HG03442 (cell line): ENCODE measurements at regions not wholly inside any gene's neighbourhood (a gene's known extent, or its start where the extent isn't known, plus 50 kb on each side); places are given as distances from the start of the nearest gene placed in this dataset.

ENCODE experiments used
- ATAC-seq: cut with Tn5 transposase; IDR thresholded peaks from one replicate; pipeline ENCODE4 v1.9.1; 2021; ENCODE audit warnings: mild to moderate bottlenecking, moderate library complexity; ENCODE audit not compliant: unreplicated experiment

DNA sequence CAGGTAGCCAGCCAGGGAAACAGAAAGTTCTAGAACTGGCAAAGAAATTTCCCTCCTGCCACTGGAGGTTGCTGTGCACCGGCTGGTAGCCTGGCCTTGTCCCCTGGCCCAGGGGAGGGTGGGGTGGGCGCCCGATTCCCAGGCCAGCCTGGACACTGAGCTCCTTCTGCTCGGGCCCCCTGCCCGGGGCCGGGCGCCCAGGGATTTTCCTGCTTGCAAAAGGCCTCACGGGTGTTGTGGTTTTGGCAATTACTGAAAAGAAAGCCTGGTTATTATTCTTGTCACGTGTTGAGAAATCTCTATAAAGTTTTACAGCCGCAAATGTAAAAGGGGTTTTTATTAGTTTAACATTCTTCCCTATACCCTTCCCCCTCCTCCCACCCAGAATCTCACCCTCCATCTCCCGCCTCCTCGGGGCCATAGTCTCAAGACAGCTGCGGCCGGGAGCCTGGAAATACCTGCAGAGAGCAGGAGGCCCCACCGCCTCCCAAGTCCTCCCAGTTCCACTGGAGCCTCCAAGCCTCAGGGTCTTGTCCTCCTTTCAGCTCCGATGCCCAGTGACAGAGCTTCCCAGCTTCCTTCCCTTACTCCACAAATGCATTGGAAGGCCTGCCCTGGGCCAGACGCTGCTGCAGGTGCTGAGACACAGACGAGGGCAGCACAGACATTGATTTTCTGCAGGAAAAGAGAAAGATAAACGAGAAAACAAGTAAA, 1515.6 kb downstream of the TBC1D22A start:
- ATAC-seq, result no peak

DNA sequence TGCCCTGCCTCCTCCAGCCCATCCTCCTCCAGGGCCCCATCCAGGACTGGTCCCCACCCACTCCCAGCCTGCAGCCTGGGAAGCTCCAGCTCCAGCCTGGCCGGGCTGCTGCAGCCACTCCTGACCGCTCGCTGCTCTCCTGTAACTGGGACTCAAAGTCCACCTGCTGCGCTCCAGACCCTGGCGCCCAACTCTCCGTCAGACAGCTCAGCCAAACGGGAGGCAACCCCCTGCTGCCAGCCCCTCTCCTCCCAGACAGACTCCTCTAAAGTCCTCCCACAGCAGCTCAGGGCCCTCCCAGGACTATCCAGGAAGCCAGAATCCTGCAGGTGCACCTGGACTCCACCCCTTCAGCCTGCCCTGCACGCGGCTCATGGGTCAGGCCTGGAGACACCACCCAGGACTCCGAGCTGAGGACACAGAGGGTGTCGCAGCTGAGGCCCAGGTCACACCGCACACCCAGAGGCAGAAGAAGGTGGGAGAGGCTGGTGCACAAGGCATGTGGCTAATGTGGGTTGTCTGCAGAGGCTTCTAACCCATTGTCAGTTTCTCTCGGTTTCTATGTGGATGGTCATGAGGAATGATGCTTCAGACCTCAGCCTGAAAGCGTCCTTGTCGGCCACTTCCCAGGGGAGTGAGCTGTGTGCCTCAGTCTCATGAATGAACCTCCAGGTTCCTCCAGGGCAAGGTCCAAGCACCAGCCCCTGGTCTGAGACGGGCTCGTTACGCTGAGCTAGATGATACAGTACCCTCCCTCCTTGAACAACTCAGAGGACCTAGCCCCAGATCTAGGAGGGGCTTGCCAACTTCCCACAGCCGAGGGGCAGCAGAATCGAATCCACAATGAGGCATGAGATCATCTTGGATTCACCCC, 1514.8 kb downstream of the TBC1D22A start:
- ATAC-seq, result no peak

GRCh38 chr22:48275412-48275811, 1513.0 kb downstream of the TBC1D22A start:
- no peak for ATAC-seq

- ATAC-seq, result no peak
These were observed 1508.3 kb downstream of the TBC1D22A start for GRCh38 chr22:48270731-48271130.

DNA sequence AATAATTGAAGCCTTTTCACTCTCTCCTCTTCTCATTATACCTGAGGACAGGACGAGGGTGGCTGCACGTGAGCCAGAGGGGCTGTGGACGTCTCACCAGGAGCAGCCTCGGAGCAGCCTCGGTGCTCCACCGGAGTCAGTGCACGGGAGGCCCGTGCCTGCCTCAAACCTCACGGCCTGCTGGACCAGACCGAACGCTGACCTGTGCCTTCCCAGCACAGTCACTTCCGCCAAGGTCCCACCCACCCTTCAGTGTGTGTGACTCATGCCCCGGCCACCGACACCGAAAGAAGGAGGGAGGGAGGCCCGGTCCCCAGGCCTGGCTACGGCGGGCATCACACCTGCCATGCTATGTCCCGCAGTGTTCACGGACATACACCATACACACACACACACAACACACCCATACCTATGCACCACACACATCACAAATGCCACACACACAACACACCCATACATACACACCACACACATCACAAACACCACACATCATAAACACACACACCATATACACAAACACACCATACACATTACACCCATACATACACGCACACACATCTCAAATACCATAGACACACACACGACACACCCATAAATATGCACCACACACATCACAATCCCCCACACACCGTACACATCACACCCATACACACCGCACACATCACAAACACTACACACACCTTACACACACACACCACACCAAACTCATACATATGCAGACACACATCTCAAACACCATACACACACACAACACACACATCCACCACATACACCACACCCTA, 1506.5 kb downstream of the TBC1D22A start:
- ATAC-seq, result no peak

GRCh38 chr22:48268293-48268692, 1505.8 kb downstream of the TBC1D22A start:
- ATAC-seq, result no peak

GRCh38 chr22:48267681-48268080, 1505.2 kb downstream of the TBC1D22A start:
- ATAC-seq, result no peak

DNA sequence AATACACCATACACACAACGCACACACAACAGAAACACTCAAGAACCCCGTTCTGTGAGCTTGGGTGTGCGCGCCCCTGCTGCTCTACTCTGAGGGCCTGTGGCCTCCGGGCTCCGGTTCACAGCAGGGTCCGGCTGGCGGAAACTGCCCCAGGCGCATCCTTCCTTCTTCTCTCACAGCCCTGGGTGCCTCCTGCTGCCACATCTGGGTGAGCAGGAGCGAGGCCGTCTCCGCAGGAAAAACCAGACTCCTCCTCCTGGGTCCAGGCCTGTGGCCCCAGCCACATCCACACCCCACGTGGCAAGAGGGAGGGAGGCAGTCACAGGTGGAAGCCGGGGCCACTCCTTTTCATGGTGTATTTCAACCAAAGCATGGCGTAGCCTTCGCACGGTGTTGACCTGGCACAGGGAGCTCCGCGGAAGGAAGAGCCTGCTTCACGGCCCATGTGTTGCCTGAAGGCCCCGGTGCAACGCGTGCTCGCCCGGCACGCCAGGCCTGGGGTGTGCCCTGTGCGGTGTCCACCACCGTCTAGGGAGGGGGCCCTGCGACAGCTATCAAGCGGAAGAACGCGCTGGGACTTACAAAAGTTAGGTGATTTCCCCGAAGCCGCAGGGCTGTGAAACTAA, 1502.7 kb downstream of the TBC1D22A start:
- ATAC-seq, result no peak

GRCh38 chr22:48264586-48264985, 1502.1 kb downstream of the TBC1D22A start:
- ATAC-seq, result no peak

GRCh38 chr22:48263791-48264351, 1501.4 kb downstream of the TBC1D22A start:
- ATAC-seq, result no peak

DNA sequence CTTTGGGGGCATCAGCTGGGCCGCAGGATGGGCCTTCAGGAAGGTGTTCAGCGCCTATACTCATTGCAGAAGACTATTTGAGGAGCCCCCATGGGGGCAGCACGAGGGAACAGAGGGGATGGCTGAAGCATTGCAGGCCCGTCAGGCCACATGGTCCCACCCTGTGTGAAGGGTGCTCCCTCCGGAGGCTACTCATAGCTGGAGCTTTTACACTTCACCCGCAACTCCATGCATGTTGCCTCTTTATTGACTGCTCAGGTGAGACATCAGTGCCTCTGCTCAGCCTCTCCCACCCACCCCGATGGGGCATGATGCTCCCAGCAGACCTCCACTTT, 1500.9 kb downstream of the TBC1D22A start:
- no peak for ATAC-seq

- no peak for ATAC-seq
These were observed 1500.4 kb downstream of the TBC1D22A start for GRCh38 chr22:48262596-48263430.

DNA sequence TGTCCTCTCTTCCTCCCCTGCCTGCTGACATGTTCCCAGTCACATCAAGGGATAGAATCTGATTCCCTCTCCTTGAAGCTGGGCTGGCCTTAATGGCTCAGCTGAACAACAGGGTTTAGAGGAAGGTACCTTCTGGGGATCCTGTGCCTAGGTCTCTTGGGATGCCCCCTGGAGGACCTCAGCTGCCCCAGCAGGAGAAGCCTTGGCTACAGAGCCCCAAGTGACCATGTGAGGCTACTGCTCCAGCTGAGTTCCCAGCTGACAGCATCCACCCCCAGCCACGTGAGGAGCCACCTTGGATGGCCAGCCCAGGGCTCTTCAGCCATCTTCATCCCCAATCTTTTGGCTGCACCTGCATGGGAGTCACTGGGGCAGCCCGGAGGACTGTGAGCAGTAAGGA, 1499.3 kb downstream of the TBC1D22A start:
- no peak for ATAC-seq

DNA sequence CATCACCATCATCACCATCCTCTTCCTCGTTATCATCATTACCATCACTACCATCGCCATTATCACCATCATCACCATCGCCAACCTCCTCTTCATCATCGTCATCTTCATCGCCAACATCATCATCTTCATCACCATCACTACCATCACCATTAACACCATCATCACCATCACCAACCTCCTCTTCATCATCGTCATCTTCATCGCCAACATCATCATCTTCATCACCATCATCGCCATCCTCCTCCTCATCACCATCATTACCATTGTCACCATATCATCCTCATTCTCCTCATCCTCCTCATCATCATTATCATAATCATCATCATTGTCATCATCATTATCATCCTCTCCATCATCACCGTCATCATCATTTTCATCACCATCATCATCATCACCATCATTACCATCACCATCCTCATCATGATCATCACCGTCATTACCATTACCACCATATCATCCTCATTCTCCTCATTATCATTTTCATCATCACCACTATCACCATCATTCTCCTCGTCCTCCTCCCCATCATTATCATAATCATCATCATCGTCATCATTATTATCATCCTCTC, 1498.7 kb downstream of the TBC1D22A start:
- no peak for ATAC-seq

DNA sequence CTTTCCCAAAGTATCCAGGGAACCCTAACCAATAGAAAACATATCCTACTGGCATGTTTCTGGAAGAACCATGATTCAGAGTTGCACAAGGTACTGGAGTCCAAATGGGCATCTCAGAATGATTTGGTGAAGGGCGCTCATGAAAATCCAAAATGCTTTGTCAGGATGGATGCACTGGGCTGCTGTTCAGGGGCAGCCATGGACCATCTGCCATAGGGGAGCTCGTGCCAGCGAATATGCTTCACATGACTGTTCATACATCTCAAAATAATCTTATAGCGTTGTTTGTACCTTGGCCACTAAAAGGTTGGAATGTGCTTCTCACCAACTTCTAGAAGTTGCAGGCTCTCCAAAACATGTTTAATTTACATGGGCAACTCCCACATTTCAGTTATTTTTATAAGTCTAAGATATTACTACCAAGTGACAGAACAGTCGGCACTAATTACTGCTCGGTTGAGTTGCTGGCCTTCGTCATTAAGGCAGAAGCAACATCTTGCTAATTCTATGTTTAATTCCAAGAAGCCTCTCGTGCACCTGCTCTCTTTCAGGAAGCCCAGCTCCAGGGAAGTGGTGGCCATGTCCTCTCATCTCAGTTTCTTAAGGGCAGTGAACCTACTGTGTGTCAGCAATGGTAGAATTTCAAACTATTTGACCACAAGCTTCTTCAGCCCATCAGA, 1497.7 kb downstream of the TBC1D22A start:
- ATAC-seq, result no peak

GRCh38 chr22:48258811-48259210, 1496.4 kb downstream of the TBC1D22A start:
- ATAC-seq, result no peak

- no peak for ATAC-seq
These were observed 1495.7 kb downstream of the TBC1D22A start for GRCh38 chr22:48258064-48258701.

DNA sequence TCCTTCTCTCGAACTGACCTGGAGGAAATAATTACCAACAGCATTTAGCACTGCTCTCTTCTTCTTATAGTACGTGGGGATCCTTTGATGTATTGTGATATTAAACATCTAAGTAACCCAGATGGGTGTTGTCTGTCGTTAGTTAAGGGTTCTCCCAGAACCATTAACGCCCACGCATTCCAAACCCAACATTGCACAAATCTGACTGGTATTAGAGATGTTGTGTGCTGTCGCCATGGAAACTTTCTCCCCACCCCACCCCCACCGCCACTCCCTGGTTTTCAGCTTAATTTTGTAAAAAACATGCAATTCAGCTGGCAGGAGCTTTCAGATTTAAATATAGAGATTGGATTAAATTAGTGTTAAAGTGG, 1495.2 kb downstream of the TBC1D22A start:
- no peak for ATAC-seq
